A673 (cell line): ENCODE measurements at regions not wholly inside any gene's neighbourhood (a gene's known extent, or its start where the extent isn't known, plus 50 kb on each side); places are given as distances from the start of the nearest gene placed in this dataset.

Experiments used
- CTCF ChIP-seq: fragments of 300-800, 200-600 bp; sonication (generic); conservative IDR thresholded peaks from 2 replicates; pipeline ENCODE4 v1.5.1; 2017; ENCODE audit warnings: low read depth, mild to moderate bottlenecking, antibody characterized with exemption, low read length, moderate library complexity, mixed read lengths
- EZH2 ChIP-seq: fragments of 200-600 bp; sonication (generic); IDR thresholded peaks from 2 replicates; pipeline ENCODE4 v1.6.1; 2017; ENCODE audit warnings: borderline replicate concordance, low read depth, mild to moderate bottlenecking, mixed read lengths, antibody characterized with exemption, low read length; ENCODE audit not compliant: poor library complexity, severe bottlenecking

- no peak for TF ChIP-seq CTCF
- TF ChIP-seq EZH2, result no peak
Measured at GRCh38 chr4:167492007-167492406, 257.7 kb upstream of the SPOCK3 start.
